ENCODE measurements at regions not wholly inside any gene's neighbourhood (a gene's known extent, or its start where the extent isn't known, plus 50 kb on each side); places are given as distances from the start of the nearest gene placed in this dataset.

GRCh38 chr18:55018602-55019001, 59.3 kb upstream of the CCDC68 start:
- DNase-seq (ENCODE audit: low read depth, low spot score) = no peak
- in situ Hi-C loops (cut with HindIII; ENCODE audit: low pct_unique_long_range_greater_than_20kb, low sequenced_read_pairs) = no loop called here

- in situ Hi-C loops (cut with HindIII; ENCODE audit: low pct_unique_long_range_greater_than_20kb, low sequenced_read_pairs) = no loop called here
Observed at GRCh38 chr18:55014095-55014494, 54.8 kb upstream of the CCDC68 start.

GRCh38 chr18:55013685-55014084, 54.4 kb upstream of the CCDC68 start:
- DNase-seq (ENCODE audit: low read depth, low spot score) = no peak
- in situ Hi-C loops (cut with HindIII; ENCODE audit: low pct_unique_long_range_greater_than_20kb, low sequenced_read_pairs) = no loop called here

More at GRCh38 chr18:55014095-55014494, 54.8 kb upstream of the CCDC68 start:
- DNase-seq (ENCODE audit: low read depth, low spot score) = no peak

DNA sequence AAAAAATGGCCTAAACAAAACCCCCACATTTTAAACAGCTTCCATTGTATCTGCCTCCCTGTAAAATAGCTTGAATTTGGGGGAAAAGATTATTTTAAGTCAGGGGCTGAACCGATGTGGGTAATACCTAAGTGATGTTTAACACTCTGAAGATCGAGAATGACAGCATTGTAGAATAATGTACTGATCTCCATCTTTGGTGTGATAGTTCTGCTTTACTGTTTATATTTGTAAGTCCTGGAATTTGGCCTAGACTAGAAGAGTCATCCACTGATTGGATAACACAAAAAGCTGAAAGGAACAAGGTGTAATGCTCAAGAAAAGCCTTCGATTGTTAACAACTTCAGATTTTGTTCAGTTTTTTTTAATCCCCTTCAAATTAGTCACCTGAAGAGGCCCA, 53.8 kb upstream of the CCDC68 start:
- in situ Hi-C loops (cut with HindIII; ENCODE audit: low pct_unique_long_range_greater_than_20kb, low sequenced_read_pairs) = no loop called here
- no peak for DNase-seq (ENCODE audit: low read depth, low spot score)

DNA sequence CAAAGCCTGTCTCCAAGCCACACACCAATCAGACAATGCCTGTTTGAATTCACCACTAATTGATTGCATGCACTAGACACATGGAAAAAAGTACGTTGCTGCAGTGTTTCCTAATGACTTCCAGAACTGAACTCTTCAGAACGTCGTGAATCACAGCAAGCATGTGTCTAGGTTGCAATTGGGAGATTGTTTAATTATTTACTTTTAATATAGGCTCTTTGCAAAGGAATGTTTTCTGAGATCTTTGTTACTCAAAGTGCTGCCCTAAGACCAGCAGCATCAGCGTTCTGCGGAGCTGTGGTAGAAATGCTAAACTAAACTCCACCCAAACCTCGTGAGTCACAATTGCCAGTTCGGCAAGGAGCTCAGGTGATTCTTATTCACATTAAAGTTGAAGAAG, 52.7 kb upstream of the CCDC68 start:
- DNase-seq (ENCODE audit: low read depth, low spot score) = no peak

More for the DNA sequence above, 52.7 kb upstream of the CCDC68 start:
- in situ Hi-C loops (cut with HindIII; ENCODE audit: low pct_unique_long_range_greater_than_20kb, low sequenced_read_pairs) = no loop called here

Small RNA genes in the stretch of these regions (small RNA-seq; reads per million reads assigned to genes)
- 0 to 0.33 reads per million in 2 experiments for gene RNA5SP459
